Endothelial cell of umbilical vein (primary cell): ENCODE measurements at regions not wholly inside any gene's neighbourhood (a gene's known extent, or its start where the extent isn't known, plus 50 kb on each side); places are given as distances from the start of the nearest gene placed in this dataset.

Experiments used
- BruUV-seq: library from RNA; stranded (reverse); fragments of 400-500 nt; replicated peaks from 2 replicates; lab custom pipeline; 2021; lab: Mats Ljungman, UMichigan
- CTCF ChIA-PET: fragments of 300-600, 350-600 bp; sonication (Branson Sonifier 250); formaldehyde crosslinking; loops from one replicate; lab custom pipeline; 2021; ENCODE audit warnings: antibody characterized with exemption, inconsistent platforms; lab: Charles Lee
- POLR2A ChIA-PET: fragments of 300-600, 350-600 bp; sonication (Branson Sonifier 250); formaldehyde crosslinking; loops from one replicate; lab custom pipeline; 2021; ENCODE audit warnings: antibody characterized with exemption, inconsistent platforms; lab: Charles Lee
- DNase-seq: peaks from one replicate; pipeline ENCODE4 v3.0.0-alpha.2; 2011; ENCODE audit warnings: low read depth, low spot score
- FAIRE-seq: peaks from 2 replicates; lab custom pipeline; 2011; peaks lifted over from hg19 to GRCh38; lab: Jason Lieb, UNC
- H2AFZ ChIP-seq: 2 replicates; pipeline ENCODE4 v1.6.0; 2012; ENCODE audit warnings: low read depth, low read length, control low read depth, inconsistent platforms
- H3K27ac ChIP-seq: 2 replicates; pipeline ENCODE4 v1.5.1; 2011; ENCODE audit warnings: low read depth, mild to moderate bottlenecking, control low read depth, low read length, moderate library complexity; ENCODE audit not compliant: insufficient read depth
- H3K27me3 ChIP-seq, 2 experiments: 2 replicates each; pipeline versions ENCODE4 v1.6.0 to v1.6.1; 2011; ENCODE audit warnings: low read length in 2 of 2, mixed read lengths in 1 of 2; ENCODE audit not compliant: control insufficient read depth in 2 of 2, insufficient read depth in 2 of 2
- H3K36me3 ChIP-seq, 2 experiments: 2 replicates in 1 of 2; 3 replicates in 1 of 2; pipeline ENCODE4 v1.5.1; 2011; ENCODE audit warnings: low read length in 2 of 2, mild to moderate bottlenecking in 1 of 2, moderate library complexity in 1 of 2; ENCODE audit not compliant: control insufficient read depth in 2 of 2, insufficient read depth in 2 of 2; ENCODE audit errors: extremely low read depth in 1 of 2
- H3K4me1 ChIP-seq: 3 replicates; pipeline ENCODE4 v1.5.1; 2011; ENCODE audit warnings: mild to moderate bottlenecking, low read length; ENCODE audit not compliant: control insufficient read depth, insufficient read depth; ENCODE audit errors: extremely low read depth
- H3K4me2 ChIP-seq: 2 replicates; pipeline ENCODE4 v1.6.1; 2011; ENCODE audit warnings: low read length, control low read depth, mixed read lengths; ENCODE audit not compliant: insufficient read depth
- H3K4me3 ChIP-seq, 3 experiments: fragments of 200-600 bp in 1 of 3; sonication (generic), shearing (Covaris generic) in 1 of 3; replicated peaks in 1 of 3; 2 replicates each; pipeline ENCODE4 v1.5.1; 2011 to 2016; ENCODE audit warnings: control low read depth in 3 of 3, low read length in 3 of 3, mild to moderate bottlenecking in 2 of 3, inconsistent platforms in 1 of 3, low read depth in 1 of 3, moderate library complexity in 1 of 3; ENCODE audit not compliant: insufficient read depth in 1 of 3
- H3K79me2 ChIP-seq: 2 replicates; pipeline ENCODE4 v1.6.0; 2012; ENCODE audit warnings: low read length, inconsistent platforms; ENCODE audit not compliant: control insufficient read depth, insufficient read depth
- H3K9ac ChIP-seq: replicated peaks from 2 replicates; pipeline ENCODE3; 2011; ENCODE audit warnings: low read length, control low read depth; ENCODE audit not compliant: insufficient read depth; ENCODE audit errors: extremely low read depth
- H3K9me1 ChIP-seq: replicated peaks from 3 replicates; pipeline ENCODE4 v1.6.0; 2011; ENCODE audit warnings: mild to moderate bottlenecking, low read length; ENCODE audit not compliant: control insufficient read depth, insufficient read depth; ENCODE audit errors: extremely low read depth
- H3K9me3 ChIP-seq: replicated peaks from 2 replicates; pipeline ENCODE4 v1.5.1; 2012; ENCODE audit warnings: low read length, inconsistent platforms; ENCODE audit not compliant: control insufficient read depth, insufficient read depth
- H4K20me1 ChIP-seq: replicated peaks from 2 replicates; pipeline ENCODE3; 2011; ENCODE audit warnings: mild to moderate bottlenecking, low read length; ENCODE audit not compliant: control insufficient read depth, insufficient read depth; ENCODE audit errors: extremely low read depth
- EZH2 ChIP-seq: IDR thresholded peaks from 2 replicates; pipeline ENCODE4 v1.6.1; 2012; ENCODE audit warnings: borderline replicate concordance, low read depth, mild to moderate bottlenecking, moderate library complexity, low read length, inconsistent platforms; ENCODE audit not compliant: severe bottlenecking
- FOS ChIP-seq: IDR thresholded peaks from 2 replicates; pipeline ENCODE4 v1.6.1; 2011; ENCODE audit warnings: mild to moderate bottlenecking, low read length, moderate library complexity, borderline replicate concordance; ENCODE audit not compliant: insufficient read depth
- GATA2 ChIP-seq: IDR thresholded peaks from 2 replicates; pipeline ENCODE4 v1.7.0; 2011; ENCODE audit warnings: low read depth, mild to moderate bottlenecking, moderate library complexity, mixed read lengths, low read length; ENCODE audit not compliant: insufficient read length, insufficient read depth
- JUN ChIP-seq: IDR thresholded peaks from 2 replicates; pipeline ENCODE4 v1.6.1; 2011; ENCODE audit warnings: borderline replicate concordance, low read depth; ENCODE audit not compliant: insufficient read length, insufficient read depth
- MYC ChIP-seq: IDR thresholded peaks from one replicate; pipeline ENCODE4 v1.6.1; 2011; ENCODE audit warnings: mild to moderate bottlenecking, low read depth, low read length
- POLR2A ChIP-seq: IDR thresholded peaks from 2 replicates; pipeline ENCODE4 v1.6.1; 2012; ENCODE audit warnings: low read depth, mild to moderate bottlenecking, control low read depth, low read length
- POLR2AphosphoS5 ChIP-seq: IDR thresholded peaks from 2 replicates; pipeline ENCODE4 v1.6.1; 2012; ENCODE audit warnings: low read depth, mild to moderate bottlenecking, control low read depth, low read length, moderate library complexity; ENCODE audit not compliant: insufficient read depth
- dilution Hi-C: fragments of 300-500 bp; cut with MboI; formaldehyde crosslinking; loops from one replicate; pipeline ENCODE4 v1.15.0; 2019; ENCODE audit warnings: low sequenced_read_pairs; ENCODE audit not compliant: extremely low pct_ligation_motif_present
- intact Hi-C: fragments of 100-400 bp; cut with micrococcal nuclease; formaldehyde crosslinking; loops from one replicate; pipeline ENCODE4 v1.10.0; 2022
- TF ChIP-seq, protein P1 (sequence below): IDR thresholded peaks from 2 replicates; pipeline ENCODE4 v1.6.1; 2011; ENCODE audit not compliant: insufficient read depth, insufficient read length
- TF ChIP-seq, protein P2 (sequence below), 2 donors: IDR thresholded peaks; 1 replicate in 1 of 2; 2 replicates in 1 of 2; pipeline ENCODE4 v1.5.1; 2011; ENCODE audit warnings: low read length in 2 of 2, mild to moderate bottlenecking in 2 of 2, moderate library complexity in 2 of 2, control low read depth in 1 of 2, inconsistent platforms in 1 of 2, low read depth in 1 of 2; ENCODE audit not compliant: insufficient read depth in 1 of 2; ENCODE audit errors: extremely low read depth in 1 of 2

DNA sequence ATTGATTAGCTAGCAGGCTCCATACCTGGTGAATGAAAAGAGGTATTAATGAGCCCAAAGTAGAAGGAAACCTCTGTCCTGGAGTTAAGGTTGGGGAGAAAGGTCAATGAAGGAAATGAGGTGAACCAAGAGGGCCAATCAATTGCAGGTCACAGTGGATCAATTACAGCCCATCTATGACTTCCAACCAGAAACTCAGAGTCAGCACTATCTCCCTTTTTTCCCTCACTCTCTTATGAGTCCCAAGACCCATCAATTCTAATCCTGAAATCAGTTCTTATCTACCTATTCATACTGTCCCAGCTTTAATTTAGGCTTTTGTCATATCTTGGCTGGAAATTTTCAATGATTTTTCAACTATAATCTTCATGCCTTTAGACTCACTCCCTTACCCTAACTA, 433.2 kb upstream of the PKN2 start:
- Histone ChIP-seq H3K27ac (no peak overlapping the region), H3K36me3 (no peaks in the 10 kb centered on the region), H3K9me3 (no peaks in the 10 kb centered on the region), H4K20me1 (no peaks in the 10 kb centered on the region), H2AFZ (no peak overlapping the region), H3K9me1 (no peaks in the 10 kb centered on the region), H3K9ac (no peak overlapping the region), H3K4me2 (no peak overlapping the region), H3K4me1 (no peaks in the 10 kb centered on the region), H3K79me2 (no peaks in the 10 kb centered on the region), H3K4me3 (no peak overlapping the region), H3K27me3 (no peaks in the 10 kb centered on the region)
- FAIRE-seq (no peak), DNase-seq (no peak)
- ChIA-PET POLR2A (no interaction called here), CTCF (no interaction called here)
- TF ChIP-seq JUN (no peak), POLR2AphosphoS5 (no peak), EZH2 (no peak), MYC (no peak), GATA2 (no peak), FOS (no peak), POLR2A (no peak)
- TF ChIP-seq, protein P1, sequence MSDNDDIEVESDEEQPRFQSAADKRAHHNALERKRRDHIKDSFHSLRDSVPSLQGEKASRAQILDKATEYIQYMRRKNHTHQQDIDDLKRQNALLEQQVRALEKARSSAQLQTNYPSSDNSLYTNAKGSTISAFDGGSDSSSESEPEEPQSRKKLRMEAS: no peak
- TF ChIP-seq, protein P2, sequence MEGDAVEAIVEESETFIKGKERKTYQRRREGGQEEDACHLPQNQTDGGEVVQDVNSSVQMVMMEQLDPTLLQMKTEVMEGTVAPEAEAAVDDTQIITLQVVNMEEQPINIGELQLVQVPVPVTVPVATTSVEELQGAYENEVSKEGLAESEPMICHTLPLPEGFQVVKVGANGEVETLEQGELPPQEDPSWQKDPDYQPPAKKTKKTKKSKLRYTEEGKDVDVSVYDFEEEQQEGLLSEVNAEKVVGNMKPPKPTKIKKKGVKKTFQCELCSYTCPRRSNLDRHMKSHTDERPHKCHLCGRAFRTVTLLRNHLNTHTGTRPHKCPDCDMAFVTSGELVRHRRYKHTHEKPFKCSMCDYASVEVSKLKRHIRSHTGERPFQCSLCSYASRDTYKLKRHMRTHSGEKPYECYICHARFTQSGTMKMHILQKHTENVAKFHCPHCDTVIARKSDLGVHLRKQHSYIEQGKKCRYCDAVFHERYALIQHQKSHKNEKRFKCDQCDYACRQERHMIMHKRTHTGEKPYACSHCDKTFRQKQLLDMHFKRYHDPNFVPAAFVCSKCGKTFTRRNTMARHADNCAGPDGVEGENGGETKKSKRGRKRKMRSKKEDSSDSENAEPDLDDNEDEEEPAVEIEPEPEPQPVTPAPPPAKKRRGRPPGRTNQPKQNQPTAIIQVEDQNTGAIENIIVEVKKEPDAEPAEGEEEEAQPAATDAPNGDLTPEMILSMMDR (IDR thresholded peaks at IDR 0.05; ENCODE audit: extremely low read depth in 1 of 2, insufficient read depth in 1 of 2, low read depth in 1 of 2, low read length in 2 of 2): no peak
- intact Hi-C loops (no loop called here), dilution Hi-C loops (no loop called here)
- no TSS peak for BruUV-seq
